Brain microvascular endothelial cell (primary cell): ENCODE measurements at regions not wholly inside any gene's neighbourhood (a gene's known extent, or its start where the extent isn't known, plus 50 kb on each side); places are given as distances from the start of the nearest gene placed in this dataset.

Experiments used
- DNase-seq: peaks from one replicate; pipeline ENCODE4 v3.0.0-alpha.2; 2020
- H3K27ac ChIP-seq: fragments of 250-450 bp; sonication (Bioruptor Pico); 2 replicates; pipeline ENCODE4 v1.5.1; 2020; ENCODE audit warnings: mild to moderate bottlenecking, moderate library complexity
- H3K27me3 ChIP-seq: fragments of 250-450 bp; sonication (Bioruptor Pico); replicated peaks from 2 replicates; pipeline ENCODE4 v1.5.1; 2020; ENCODE audit warnings: mild to moderate bottlenecking
- H3K36me3 ChIP-seq: fragments of 250-450 bp; sonication (Bioruptor Pico); replicated peaks from 2 replicates; pipeline ENCODE4 v1.5.1; 2020; ENCODE audit warnings: mild to moderate bottlenecking
- H3K4me3 ChIP-seq: 2 replicates; pipeline ENCODE4 v1.5.1; 2011; ENCODE audit warnings: low read depth, mild to moderate bottlenecking, control low read depth, low read length, moderate library complexity
- in situ Hi-C: cut with HindIII; loops from 2 replicates; pipeline ENCODE4 v1.10.0; 2017; ENCODE audit warnings: low sequenced_read_pairs, low pct_ligation_motif_present
- TF ChIP-seq, protein P1 (sequence below): IDR thresholded peaks from 2 replicates; pipeline ENCODE4 v1.5.1; 2011; ENCODE audit warnings: low read depth, mild to moderate bottlenecking, moderate library complexity, low read length, control low read depth, inconsistent platforms; ENCODE audit errors: missing control alignments

- H3K27ac ChIP-seq, result peak overlapping the region; percentile 28
- DNase-seq, result peak; percentile 61
Observed at GRCh38 chr11:22466809-22467208, 128.6 kb downstream of the SLC17A6 start.

GRCh38 chr11:22466351-22466750 lies 128.2 kb downstream of the SLC17A6 start:
- TF ChIP-seq, protein P1, sequence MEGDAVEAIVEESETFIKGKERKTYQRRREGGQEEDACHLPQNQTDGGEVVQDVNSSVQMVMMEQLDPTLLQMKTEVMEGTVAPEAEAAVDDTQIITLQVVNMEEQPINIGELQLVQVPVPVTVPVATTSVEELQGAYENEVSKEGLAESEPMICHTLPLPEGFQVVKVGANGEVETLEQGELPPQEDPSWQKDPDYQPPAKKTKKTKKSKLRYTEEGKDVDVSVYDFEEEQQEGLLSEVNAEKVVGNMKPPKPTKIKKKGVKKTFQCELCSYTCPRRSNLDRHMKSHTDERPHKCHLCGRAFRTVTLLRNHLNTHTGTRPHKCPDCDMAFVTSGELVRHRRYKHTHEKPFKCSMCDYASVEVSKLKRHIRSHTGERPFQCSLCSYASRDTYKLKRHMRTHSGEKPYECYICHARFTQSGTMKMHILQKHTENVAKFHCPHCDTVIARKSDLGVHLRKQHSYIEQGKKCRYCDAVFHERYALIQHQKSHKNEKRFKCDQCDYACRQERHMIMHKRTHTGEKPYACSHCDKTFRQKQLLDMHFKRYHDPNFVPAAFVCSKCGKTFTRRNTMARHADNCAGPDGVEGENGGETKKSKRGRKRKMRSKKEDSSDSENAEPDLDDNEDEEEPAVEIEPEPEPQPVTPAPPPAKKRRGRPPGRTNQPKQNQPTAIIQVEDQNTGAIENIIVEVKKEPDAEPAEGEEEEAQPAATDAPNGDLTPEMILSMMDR, result no peak
- Histone ChIP-seq H3K4me3 (no peak overlapping the region), H3K36me3 (no peaks in the 10 kb centered on the region), H3K27ac (peak overlapping the region; percentile 28), H3K27me3 (no peaks in the 10 kb centered on the region)
- no peak for DNase-seq
- in situ Hi-C loops, result no loop called here

More at GRCh38 chr11:22466809-22467208, 128.6 kb downstream of the SLC17A6 start:
- Histone ChIP-seq H3K4me3 (no peak overlapping the region), H3K27me3 (no peaks in the 10 kb centered on the region), H3K36me3 (no peaks in the 10 kb centered on the region)
- TF ChIP-seq, protein P1, result no peak
- in situ Hi-C loops, result no loop called here

DNA sequence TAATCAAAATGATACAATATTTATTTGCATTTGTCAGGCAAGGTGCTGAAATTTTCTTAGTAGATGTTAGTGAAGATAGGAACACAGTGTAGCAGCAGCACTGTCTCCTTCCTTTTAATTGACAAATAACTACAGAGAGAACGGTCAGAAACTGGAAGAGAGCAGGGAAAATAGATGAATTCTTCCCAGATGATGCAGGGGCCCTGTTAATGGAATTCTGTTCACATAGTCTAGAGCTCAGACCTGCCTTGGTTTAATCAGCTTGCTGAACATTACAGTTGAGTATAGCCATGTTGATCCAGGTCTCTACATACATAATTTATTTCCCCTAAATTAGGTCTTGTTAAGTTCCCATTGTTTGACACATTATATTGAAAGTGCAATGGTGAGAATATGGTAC lies 127.4 kb downstream of the SLC17A6 start:
- DNase-seq, result no peak
- Histone ChIP-seq H3K36me3 (no peaks in the 10 kb centered on the region), H3K27me3 (no peaks in the 10 kb centered on the region), H3K4me3 (no peak overlapping the region), H3K27ac (no peak overlapping the region)
- TF ChIP-seq, protein P1, result no peak
- in situ Hi-C loops, result no loop called here

DNA sequence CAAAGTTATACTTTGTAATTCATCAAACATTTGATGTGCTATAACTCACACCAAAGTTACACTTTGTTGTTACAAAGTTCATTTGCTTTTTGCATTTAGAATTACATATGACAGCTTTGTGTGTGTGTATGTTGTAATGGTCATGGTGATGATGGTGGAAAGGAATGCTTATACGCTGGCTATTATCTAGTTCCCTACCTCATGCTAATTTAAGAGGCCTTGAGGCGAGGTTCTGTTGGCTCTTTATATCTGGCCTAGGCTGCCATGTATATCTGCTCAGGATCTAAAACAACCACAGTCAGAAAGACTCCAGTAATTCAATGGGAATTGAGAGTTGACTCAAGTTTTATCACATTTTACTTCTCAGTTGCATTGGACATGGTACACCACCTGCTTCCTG lies 123.4 kb downstream of the SLC17A6 start:
- Histone ChIP-seq H3K27ac (no peak overlapping the region), H3K36me3 (no peaks in the 10 kb centered on the region), H3K4me3 (no peak overlapping the region), H3K27me3 (no peaks in the 10 kb centered on the region)
- no peak for DNase-seq
- in situ Hi-C loops, result no loop called here
- TF ChIP-seq, protein P1, result no peak

GRCh38 chr11:22460181-22460580 lies 122.0 kb downstream of the SLC17A6 start:
- DNase-seq, result no peak
- TF ChIP-seq, protein P1, result no peak
- Histone ChIP-seq H3K4me3 (no peak overlapping the region), H3K27ac (no peak overlapping the region), H3K27me3 (no peaks in the 10 kb centered on the region), H3K36me3 (no peaks in the 10 kb centered on the region)
- in situ Hi-C loops, result no loop called here

DNA sequence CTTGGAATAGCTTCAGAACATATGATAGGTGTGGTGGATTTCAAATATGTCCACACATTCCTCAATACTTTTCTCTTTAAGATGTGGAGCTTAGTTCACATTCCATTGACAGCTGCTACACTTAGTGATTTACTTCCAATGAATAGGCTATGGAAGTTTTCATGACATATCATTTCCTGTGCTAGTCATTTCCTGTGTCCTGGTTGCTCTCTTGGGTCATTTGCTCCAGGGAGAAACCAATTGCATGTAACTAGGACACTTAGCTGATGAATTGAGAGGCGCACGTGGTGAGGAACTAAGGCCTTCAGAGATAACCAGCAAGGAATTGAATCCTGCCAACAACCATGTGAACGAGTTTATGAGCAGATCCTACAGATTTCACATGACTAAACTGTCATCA lies 120.9 kb downstream of the SLC17A6 start:
- DNase-seq, result peak; percentile 71
- in situ Hi-C loops, result no loop called here

More for the DNA sequence above, 120.9 kb downstream of the SLC17A6 start:
- no peaks in the 10 kb centered on the region for H3K36me3 ChIP-seq
- peak overlapping the region; percentile 13 for H3K27ac ChIP-seq
- no peaks in the 10 kb centered on the region for H3K27me3 ChIP-seq
- TF ChIP-seq, protein P1, result no peak
- no peak overlapping the region for H3K4me3 ChIP-seq
